ENCODE measurements at regions not wholly inside any gene's neighbourhood (a gene's known extent, or its start where the extent isn't known, plus 50 kb on each side); places are given as distances from the start of the nearest gene placed in this dataset.

- TF ChIP-seq CTCF (IDR thresholded peaks at IDR 0.05) = no peak
- no peak for TF ChIP-seq POLR2A (IDR thresholded peaks at IDR 0.05; ENCODE audit: low read depth)
Observed at GRCh38 chr12:65643171-65643570, 181.1 kb upstream of the HMGA2 start.
